ENCODE measurements at regions not wholly inside any gene's neighbourhood (a gene's known extent, or its start where the extent isn't known, plus 50 kb on each side); places are given as distances from the start of the nearest gene placed in this dataset.

GRCh38 chr6:112745765-112746164 lies 398.6 kb downstream of the RFPL4B start:
- TF ChIP-seq, protein P1, sequence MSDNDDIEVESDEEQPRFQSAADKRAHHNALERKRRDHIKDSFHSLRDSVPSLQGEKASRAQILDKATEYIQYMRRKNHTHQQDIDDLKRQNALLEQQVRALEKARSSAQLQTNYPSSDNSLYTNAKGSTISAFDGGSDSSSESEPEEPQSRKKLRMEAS (IDR thresholded peaks at IDR 0.05; ENCODE audit: insufficient read depth, insufficient read length) = no peak
- TF ChIP-seq POLR2AphosphoS5 (IDR thresholded peaks at IDR 0.05; ENCODE audit: insufficient read depth, low read depth, low read length) (no peak), JUN (IDR thresholded peaks at IDR 0.05; ENCODE audit: borderline replicate concordance, insufficient read depth, insufficient read length, low read depth) (no peak), GATA2 (IDR thresholded peaks at IDR 0.05; ENCODE audit: insufficient read depth, insufficient read length, low read depth, low read length) (no peak), POLR2A (IDR thresholded peaks at IDR 0.05; ENCODE audit: low read depth, low read length) (no peak), EZH2 (IDR thresholded peaks at IDR 0.05; ENCODE audit: borderline replicate concordance, low read depth, low read length, severe bottlenecking) (no peak), MYC (IDR thresholded peaks at IDR 0.05; ENCODE audit: low read depth, low read length) (no peak), FOS (IDR thresholded peaks at IDR 0.05; ENCODE audit: borderline replicate concordance, insufficient read depth, low read length) (no peak)
- TF ChIP-seq, protein P2, sequence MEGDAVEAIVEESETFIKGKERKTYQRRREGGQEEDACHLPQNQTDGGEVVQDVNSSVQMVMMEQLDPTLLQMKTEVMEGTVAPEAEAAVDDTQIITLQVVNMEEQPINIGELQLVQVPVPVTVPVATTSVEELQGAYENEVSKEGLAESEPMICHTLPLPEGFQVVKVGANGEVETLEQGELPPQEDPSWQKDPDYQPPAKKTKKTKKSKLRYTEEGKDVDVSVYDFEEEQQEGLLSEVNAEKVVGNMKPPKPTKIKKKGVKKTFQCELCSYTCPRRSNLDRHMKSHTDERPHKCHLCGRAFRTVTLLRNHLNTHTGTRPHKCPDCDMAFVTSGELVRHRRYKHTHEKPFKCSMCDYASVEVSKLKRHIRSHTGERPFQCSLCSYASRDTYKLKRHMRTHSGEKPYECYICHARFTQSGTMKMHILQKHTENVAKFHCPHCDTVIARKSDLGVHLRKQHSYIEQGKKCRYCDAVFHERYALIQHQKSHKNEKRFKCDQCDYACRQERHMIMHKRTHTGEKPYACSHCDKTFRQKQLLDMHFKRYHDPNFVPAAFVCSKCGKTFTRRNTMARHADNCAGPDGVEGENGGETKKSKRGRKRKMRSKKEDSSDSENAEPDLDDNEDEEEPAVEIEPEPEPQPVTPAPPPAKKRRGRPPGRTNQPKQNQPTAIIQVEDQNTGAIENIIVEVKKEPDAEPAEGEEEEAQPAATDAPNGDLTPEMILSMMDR (IDR thresholded peaks at IDR 0.05; ENCODE audit: extremely low read depth in 1 of 2, insufficient read depth in 1 of 2, low read depth in 1 of 2, low read length in 2 of 2) = no peak
- no TSS peak for BruUV-seq (replicated peaks)
- no peaks in the 10 kb centered on the region for H3K27me3 ChIP-seq (ENCODE audit: control insufficient read depth in 2 of 2, insufficient read depth in 2 of 2, low read length in 2 of 2)
- H3K27ac ChIP-seq (ENCODE audit: insufficient read depth, low read depth, low read length) = no peak overlapping the region
- H3K9ac ChIP-seq (replicated peaks; ENCODE audit: extremely low read depth, insufficient read depth, low read length) = no peak overlapping the region
- no peaks in the 10 kb centered on the region for H3K79me2 ChIP-seq (ENCODE audit: control insufficient read depth, insufficient read depth, low read length)
- dilution Hi-C loops (cut with MboI; ENCODE audit: extremely low pct_ligation_motif_present, low sequenced_read_pairs) = no loop called here
- no peak for FAIRE-seq
- H3K9me1 ChIP-seq (replicated peaks; ENCODE audit: control insufficient read depth, extremely low read depth, insufficient read depth, low read length) = no peaks in the 10 kb centered on the region
- ChIA-PET POLR2A (no interaction called here), CTCF (interaction anchor here (2.3 kb wide), 1 partner anchor 1134 kb away, joined by 5 read pairs; no protein-coding TSS in a partner anchor)
- H2AFZ ChIP-seq (ENCODE audit: low read depth, low read length) = no peak overlapping the region
- H4K20me1 ChIP-seq (replicated peaks; ENCODE audit: control insufficient read depth, extremely low read depth, insufficient read depth, low read length) = no peaks in the 10 kb centered on the region
- H3K4me2 ChIP-seq (ENCODE audit: insufficient read depth, low read length) = no peak overlapping the region
- no peaks in the 10 kb centered on the region for H3K4me1 ChIP-seq (ENCODE audit: control insufficient read depth, extremely low read depth, insufficient read depth, low read length)
- no peak for DNase-seq (ENCODE audit: low read depth, low spot score)
- intact Hi-C loops (cut with micrococcal nuclease) = no loop called here
- no peak overlapping the region for H3K4me3 ChIP-seq (replicated peaks in 1 of 3; ENCODE audit: insufficient read depth in 1 of 3, low read depth in 1 of 3, low read length in 3 of 3)
- no peaks in the 10 kb centered on the region for H3K36me3 ChIP-seq (ENCODE audit: control insufficient read depth in 2 of 2, extremely low read depth in 1 of 2, insufficient read depth in 2 of 2, low read length in 2 of 2)
- H3K9me3 ChIP-seq (replicated peaks; ENCODE audit: control insufficient read depth, insufficient read depth, low read length) = no peaks in the 10 kb centered on the region

Data from endothelial cell of umbilical vein (primary cell).